HG02973 (cell line): ENCODE measurements at regions not wholly inside any gene's neighbourhood (a gene's known extent, or its start where the extent isn't known, plus 50 kb on each side); places are given as distances from the start of the nearest gene placed in this dataset.

Experiments
- ATAC-seq: cut with Tn5 transposase; IDR thresholded peaks from one replicate; pipeline ENCODE4 v1.9.1; 2021; ENCODE audit warnings: moderate library complexity; ENCODE audit not compliant: unreplicated experiment

GRCh38 chr9:25994605-25995004, 316.4 kb upstream of the TUSC1 start:
- no peak for ATAC-seq

DNA sequence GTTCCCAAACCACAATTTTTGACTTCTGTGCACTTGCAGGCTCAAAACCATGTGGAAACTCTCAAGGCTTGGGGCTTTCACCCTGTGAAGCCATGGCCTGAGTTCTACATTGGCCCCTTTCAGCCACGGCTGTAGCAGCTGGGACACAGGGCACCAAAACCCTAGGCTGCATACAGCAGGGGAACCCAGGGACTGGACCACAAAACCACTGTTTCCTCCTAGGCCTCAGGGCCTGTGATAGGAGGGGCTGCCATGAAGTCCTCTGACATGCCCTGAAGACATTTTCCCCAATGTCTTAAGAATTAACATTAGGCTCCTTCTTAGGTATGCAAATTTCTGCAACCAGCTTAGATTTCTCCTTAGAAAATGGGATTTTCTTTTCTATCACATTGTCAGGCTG, 312.1 kb upstream of the TUSC1 start:
- ATAC-seq, result no peak

- no peak for ATAC-seq
Observed at GRCh38 chr9:25975667-25976066, 297.4 kb upstream of the TUSC1 start.

GRCh38 chr9:25964239-25964638, 286.0 kb upstream of the TUSC1 start:
- ATAC-seq, result no peak

GRCh38 chr9:25960178-25960577, 281.9 kb upstream of the TUSC1 start:
- ATAC-seq, result no peak

- no peak for ATAC-seq
Observed at GRCh38 chr9:25954209-25954608, 276.0 kb upstream of the TUSC1 start.

GRCh38 chr9:25948182-25948581, 269.9 kb upstream of the TUSC1 start:
- ATAC-seq, result no peak

GRCh38 chr9:25939126-25939525, 260.9 kb upstream of the TUSC1 start:
- no peak for ATAC-seq

DNA sequence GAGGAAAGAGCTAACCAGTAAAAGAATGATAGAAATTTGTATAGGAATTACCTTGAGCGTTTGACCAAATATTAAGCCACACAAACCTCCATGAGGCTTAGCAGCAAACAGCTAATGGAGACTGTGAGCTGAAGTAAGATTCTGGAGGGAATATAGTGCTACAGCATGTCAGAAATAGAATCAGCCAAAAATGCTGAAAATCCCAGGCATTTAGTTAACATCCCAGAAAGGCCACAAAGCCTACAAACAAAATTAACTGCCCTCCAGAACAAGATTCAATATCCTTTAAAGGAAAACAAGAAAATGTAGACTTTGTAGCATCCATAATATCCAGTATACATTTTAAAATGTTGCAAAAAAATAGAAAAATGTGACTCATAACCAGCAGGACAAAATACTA, 257.8 kb upstream of the TUSC1 start:
- ATAC-seq, result no peak

GRCh38 chr9:25935188-25935587, 256.9 kb upstream of the TUSC1 start:
- no peak for ATAC-seq

DNA sequence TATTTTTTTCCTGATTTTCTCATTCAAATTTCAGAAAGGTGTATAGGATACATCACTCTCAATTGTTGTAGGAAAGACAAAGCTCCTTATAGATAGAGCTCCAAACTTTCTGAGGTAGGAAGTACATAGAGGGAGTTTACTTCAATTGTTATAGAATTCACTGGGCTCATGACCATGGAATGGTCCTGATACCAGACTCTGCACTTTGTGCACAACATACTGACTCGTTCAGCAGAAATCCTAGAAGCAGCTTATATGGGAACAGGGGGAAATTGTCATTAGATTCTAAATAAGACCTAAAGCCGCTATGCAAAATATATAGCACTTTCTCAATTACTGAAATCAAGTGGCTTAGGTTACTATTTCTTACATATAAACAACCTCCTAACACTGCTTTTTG, 240.5 kb upstream of the TUSC1 start:
- no peak for ATAC-seq

- no peak for ATAC-seq
Observed at GRCh38 chr9:25917731-25918362, 239.6 kb upstream of the TUSC1 start.

- ATAC-seq, result no peak
Observed at GRCh38 chr9:25913806-25914205, 235.6 kb upstream of the TUSC1 start.

DNA sequence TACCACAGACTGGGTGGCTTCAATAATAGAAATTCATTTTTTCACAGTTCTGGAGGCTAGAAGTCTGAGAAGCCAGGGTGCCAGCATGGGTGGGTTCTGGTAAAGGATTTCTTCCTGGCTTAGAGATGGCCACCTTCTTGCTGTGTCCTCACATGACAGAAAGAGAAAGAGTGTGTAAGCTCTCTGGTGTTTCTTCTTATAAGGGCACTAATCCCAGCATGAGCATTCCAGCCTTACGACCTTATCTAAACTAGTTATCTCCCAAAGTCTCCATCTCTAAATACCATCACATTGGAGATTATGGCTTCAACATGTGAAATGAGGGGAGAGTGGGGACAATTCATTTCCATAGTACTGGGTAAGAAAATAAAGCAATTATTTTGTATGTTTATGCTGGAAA, 226.5 kb upstream of the TUSC1 start:
- ATAC-seq, result no peak

- no peak for ATAC-seq
Observed at GRCh38 chr9:25891527-25891926, 213.3 kb upstream of the TUSC1 start.

- ATAC-seq, result no peak
Observed at GRCh38 chr9:25889661-25890060, 211.4 kb upstream of the TUSC1 start.

- no peak for ATAC-seq
Observed at GRCh38 chr9:25876248-25876647, 198.0 kb upstream of the TUSC1 start.

DNA sequence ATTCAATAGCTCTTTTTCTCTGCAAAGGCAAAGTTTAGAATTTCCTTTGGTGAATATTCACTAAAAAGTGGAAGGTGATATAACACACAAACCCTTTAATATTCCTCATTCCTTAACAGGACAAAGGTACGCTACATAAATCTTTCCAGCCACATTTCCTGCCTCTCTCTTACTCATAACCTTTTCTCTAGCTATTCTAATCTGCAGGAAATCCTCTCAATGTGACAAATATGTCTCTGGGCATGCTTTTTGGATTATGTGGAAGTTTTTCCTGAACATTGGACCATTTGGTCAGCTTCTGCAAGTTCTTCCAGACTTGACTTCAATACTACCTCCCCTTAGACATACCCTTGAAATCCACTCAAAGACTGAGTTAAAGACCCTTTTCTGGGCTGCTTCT, 186.3 kb upstream of the TUSC1 start:
- ATAC-seq, result no peak

DNA sequence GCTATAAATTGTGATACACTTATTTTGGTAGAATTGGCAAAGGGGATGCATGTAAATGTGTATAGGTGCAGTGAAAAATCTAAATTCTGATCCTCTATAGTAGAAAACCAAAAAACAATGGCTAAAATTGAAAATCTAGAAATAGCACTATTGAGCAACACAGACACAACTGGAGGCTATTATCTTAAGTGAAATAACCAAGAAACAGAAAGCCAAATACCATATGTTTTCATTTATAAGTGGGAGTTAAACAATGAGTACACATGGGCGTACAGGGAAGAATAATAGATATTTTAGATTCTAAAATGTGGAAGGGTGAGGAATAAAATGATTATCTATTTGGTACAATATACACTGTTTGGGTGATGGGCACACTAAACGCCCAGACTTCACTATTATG, 183.2 kb upstream of the TUSC1 start:
- no peak for ATAC-seq

- ATAC-seq, result no peak
Observed at GRCh38 chr9:25857147-25857546, 178.9 kb upstream of the TUSC1 start.

- no peak for ATAC-seq
Observed at GRCh38 chr9:25850803-25851202, 172.6 kb upstream of the TUSC1 start.

DNA sequence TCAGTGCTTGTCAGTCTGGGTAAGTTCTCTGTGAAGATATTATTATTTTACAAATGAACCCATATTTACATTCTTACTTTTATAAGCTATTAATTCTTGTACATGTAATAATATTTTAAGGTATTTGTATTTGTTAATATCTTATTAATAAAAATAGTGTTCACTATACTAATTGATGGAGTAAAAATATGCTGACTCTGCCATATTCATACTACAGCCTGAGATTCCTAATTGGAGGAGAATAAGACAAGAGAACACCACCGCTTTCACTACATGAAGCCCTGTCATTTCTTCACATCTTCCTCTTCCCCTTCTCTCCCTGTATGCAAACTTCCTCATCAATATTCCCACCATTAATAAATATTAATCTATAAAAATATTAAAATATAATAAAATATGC, 167.6 kb upstream of the TUSC1 start:
- ATAC-seq, result no peak

GRCh38 chr9:25830381-25830780, 152.1 kb upstream of the TUSC1 start:
- no peak for ATAC-seq

DNA sequence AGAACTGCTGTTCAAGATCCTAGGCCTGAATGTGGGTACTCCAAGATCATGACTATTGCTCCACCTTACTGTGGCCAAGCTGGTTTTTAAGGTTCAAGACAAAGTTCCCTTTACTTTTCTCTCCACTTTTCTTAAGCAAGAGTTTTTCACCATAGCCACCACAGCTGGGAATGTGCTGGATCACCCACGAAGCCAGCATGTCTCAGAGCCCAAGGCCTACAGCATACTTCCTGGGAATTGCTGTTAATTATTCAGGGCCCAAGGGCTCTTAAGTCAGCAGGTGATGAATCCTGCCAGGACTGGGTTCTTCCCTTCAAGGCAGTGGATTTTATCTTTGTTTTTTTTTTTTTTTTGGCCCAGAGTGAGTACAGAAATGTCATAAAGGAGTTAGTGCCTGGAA, 149.4 kb upstream of the TUSC1 start:
- no peak for ATAC-seq
